Left lung (tissue), 4 donors: ENCODE measurements at regions not wholly inside any gene's neighbourhood (a gene's known extent, or its start where the extent isn't known, plus 50 kb on each side); places are given as distances from the start of the nearest gene placed in this dataset.

Source experiments
- ATAC-seq: fragments of 200-7000 bp; cut with Tn5 transposase; one replicate; pipeline ENCODE4 v1.9.1; 2020; ENCODE audit warnings: moderate library complexity
- DNase-seq, 4 donors: peaks; one replicate each; pipeline ENCODE4 v3.0.0-alpha.2; 2013 to 2020
- H3K27ac ChIP-seq, 2 donors: fragments of 200-600 bp; sonication (generic) in 1 of 2; one replicate each; pipeline versions ENCODE4 v1.5.0 to v1.8.0; 2020 to 2021
- H3K27me3 ChIP-seq, 2 donors: fragments of 200-600 bp; sonication (generic) in 1 of 2; one replicate each; pipeline versions ENCODE4 v1.5.0 to v1.8.0; 2020 to 2021
- H3K36me3 ChIP-seq, 2 donors: fragments of 200-600 bp; sonication (generic) in 1 of 2; one replicate each; pipeline versions ENCODE4 v1.5.0 to v1.8.0; 2020 to 2021
- H3K4me1 ChIP-seq, 2 donors: fragments of 200-600 bp; one replicate each; pipeline ENCODE4 v1.8.0; 2021
- H3K4me3 ChIP-seq, 2 donors: fragments of 200-600 bp; sonication (generic) in 1 of 2; one replicate each; pipeline versions ENCODE4 v1.5.0 to v1.8.0; 2020 to 2021; ENCODE audit warnings: mild to moderate bottlenecking in 1 of 2
- H3K9me3 ChIP-seq, 2 donors: fragments of 200-600 bp; sonication (generic) in 1 of 2; one replicate each; pipeline versions ENCODE4 v1.5.0 to v1.8.0; 2020 to 2021
- CTCF ChIP-seq, 2 donors: fragments of 200-600 bp; sonication (generic) in 1 of 2; IDR thresholded peaks; one replicate each; pipeline versions ENCODE4 v1.5.0 to v1.8.0; 2021; ENCODE audit warnings: antibody characterized with exemption in 2 of 2
- intact Hi-C, 2 donors: fragments of 100-400 bp; cut with DNase I; formaldehyde crosslinking; loops; one replicate each; pipeline versions ENCODE4 v1.11.2 to v1.14.2; 2022
- donor health status: DM: no; HTN: yes; CAD: no.
- donor health status: DM: no; HTN: no; CAD: no.

- no peak for ATAC-seq
- Histone ChIP-seq H3K36me3 (no peaks in the 10 kb centered on the region), H3K4me1 (no peaks in the 10 kb centered on the region), H3K27me3 (no peaks in the 10 kb centered on the region), H3K4me3 (no peak overlapping the region), H3K27ac (no peak overlapping the region), H3K9me3 (no peaks in the 10 kb centered on the region)
- no peak for TF ChIP-seq CTCF (IDR thresholded peaks at IDR 0.05)
- no peak for DNase-seq
- intact Hi-C loops: no loop called here
These were observed 189.8 kb upstream of the OLFM3 start for GRCh38 chr1:102186536-102186935.

DNA sequence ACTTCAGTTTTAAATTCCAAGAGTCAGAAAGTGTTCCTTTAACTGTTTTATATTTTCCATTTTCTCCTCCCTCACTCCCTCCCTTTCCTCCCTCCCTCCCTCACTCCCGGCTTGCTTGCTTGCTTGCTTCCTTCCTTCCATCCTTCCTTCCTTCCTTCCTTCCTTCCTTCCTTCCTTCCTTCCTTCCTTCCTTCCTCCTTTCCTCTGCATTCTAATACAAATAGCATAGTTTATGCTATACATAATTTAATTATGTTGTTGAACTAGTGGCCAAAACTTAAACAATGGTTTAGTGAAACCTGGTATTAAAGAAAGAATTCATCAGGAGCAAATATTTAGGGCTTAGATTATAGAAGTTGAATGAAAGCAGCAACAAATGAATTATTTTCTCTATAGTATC, 188.5 kb upstream of the OLFM3 start:
- Histone ChIP-seq H3K27ac (no peak overlapping the region), H3K9me3 (no peaks in the 10 kb centered on the region), H3K36me3 (no peaks in the 10 kb centered on the region), H3K4me1 (no peaks in the 10 kb centered on the region), H3K4me3 (no peak overlapping the region), H3K27me3 (no peaks in the 10 kb centered on the region)
- intact Hi-C loops: no loop called here
- TF ChIP-seq CTCF (IDR thresholded peaks at IDR 0.05): no peak
- no peak for DNase-seq
- no peak for ATAC-seq

DNA sequence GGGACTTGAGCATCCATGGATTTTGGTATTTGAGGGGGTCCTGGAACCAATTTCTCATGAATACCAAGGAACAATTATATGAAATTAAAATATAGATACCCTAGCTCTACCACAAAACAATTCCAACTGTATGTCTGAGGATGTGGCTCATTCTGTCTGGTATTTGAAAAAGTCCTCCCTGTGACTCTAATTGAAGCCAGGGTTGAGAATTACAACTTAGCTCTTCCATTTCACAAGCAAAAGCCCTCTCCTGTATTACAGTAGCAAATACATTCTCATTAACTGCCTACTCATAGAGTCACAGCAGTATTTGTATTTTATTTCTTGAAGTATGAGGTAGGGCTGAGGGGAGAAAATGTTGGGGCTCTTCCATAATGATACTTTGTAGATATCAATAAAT, 187.8 kb upstream of the OLFM3 start:
- intact Hi-C loops: no loop called here
- Histone ChIP-seq H3K9me3 (no peaks in the 10 kb centered on the region), H3K4me1 (no peaks in the 10 kb centered on the region), H3K4me3 (no peak overlapping the region), H3K27ac (no peak overlapping the region), H3K27me3 (no peaks in the 10 kb centered on the region), H3K36me3 (no peaks in the 10 kb centered on the region)
- ATAC-seq: no peak
- no peak for TF ChIP-seq CTCF (IDR thresholded peaks at IDR 0.05)
- DNase-seq: no peak

DNA sequence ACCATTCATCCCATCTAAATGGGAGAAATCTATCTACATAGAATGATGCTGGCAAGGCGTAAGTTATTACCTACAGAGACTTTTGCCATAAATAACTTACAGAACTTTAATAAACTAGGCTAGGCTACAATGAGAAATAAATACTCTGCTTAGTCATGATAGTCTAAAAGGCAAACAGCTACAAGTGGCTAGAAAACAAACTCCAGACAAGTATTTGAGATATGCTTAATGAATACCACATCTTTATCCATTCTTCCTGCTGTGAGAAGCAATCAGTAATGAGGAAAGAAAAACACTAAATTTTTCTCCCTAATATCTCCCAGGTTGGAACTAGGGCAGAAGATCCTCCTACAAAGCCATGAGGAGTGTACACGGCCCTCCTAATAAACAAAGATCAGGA, 187.0 kb upstream of the OLFM3 start:
- no peak for TF ChIP-seq CTCF (IDR thresholded peaks at IDR 0.05)
- Histone ChIP-seq H3K4me1 (no peaks in the 10 kb centered on the region), H3K27ac (no peak overlapping the region), H3K36me3 (no peaks in the 10 kb centered on the region), H3K9me3 (no peaks in the 10 kb centered on the region), H3K4me3 (no peak overlapping the region), H3K27me3 (no peaks in the 10 kb centered on the region)
- ATAC-seq: peak; percentile 61
- intact Hi-C loops: no loop called here
- no peak for DNase-seq

- Histone ChIP-seq H3K4me1 (no peaks in the 10 kb centered on the region), H3K9me3 (no peaks in the 10 kb centered on the region), H3K27ac (no peak overlapping the region), H3K36me3 (no peaks in the 10 kb centered on the region), H3K4me3 (no peak overlapping the region), H3K27me3 (no peaks in the 10 kb centered on the region)
- intact Hi-C loops: no loop called here
- no peak for DNase-seq
- no peak for TF ChIP-seq CTCF (IDR thresholded peaks at IDR 0.05)
- ATAC-seq: no peak
These were observed 186.0 kb upstream of the OLFM3 start for GRCh38 chr1:102182603-102183260.
